ENCODE measurements at regions not wholly inside any gene's neighbourhood (a gene's known extent, or its start where the extent isn't known, plus 50 kb on each side); places are given as distances from the start of the nearest gene placed in this dataset.

- TF ChIP-seq CTCF (IDR thresholded peaks at IDR 0.05) (no peak), EZH2 (IDR thresholded peaks at IDR 0.05; ENCODE audit: borderline replicate concordance, insufficient read depth, low read depth, low read length, poor library complexity, severe bottlenecking) (no peak)
These were observed 155.2 kb upstream of the IPO5 start for GRCh38 chr13:97798171-97798821.

All from B cell (primary cell).